ENCODE measurements at regions not wholly inside any gene's neighbourhood (a gene's known extent, or its start where the extent isn't known, plus 50 kb on each side); places are given as distances from the start of the nearest gene placed in this dataset.

GRCh38 chr9:20138116-20138515 is 349.3 kb upstream of the SLC24A2 start:
- no peak for TF ChIP-seq RAD21 (IDR thresholded peaks at IDR 0.05; ENCODE audit: low read length)
- no peak for TF ChIP-seq CHD1 (IDR thresholded peaks at IDR 0.05; ENCODE audit: low read depth, low read length)
- TF ChIP-seq POLR2A (IDR thresholded peaks at IDR 0.05; ENCODE audit: low read depth, low read length) = no peak
- no peak for TF ChIP-seq USF2 (IDR thresholded peaks at IDR 0.05; ENCODE audit: low read depth, low read length)
- TF ChIP-seq NFE2L2 (IDR thresholded peaks at IDR 0.05; ENCODE audit: low read depth, low read length) = no peak
- TF ChIP-seq MAFK (IDR thresholded peaks at IDR 0.05; ENCODE audit: low read depth, low read length) = no peak
- TF ChIP-seq CTCF (conservative IDR thresholded peaks at IDR 0.05; ENCODE audit: low read depth, low read length) = no peak
- TF ChIP-seq MAZ (IDR thresholded peaks at IDR 0.05; ENCODE audit: borderline replicate concordance, low read depth, low read length) = no peak
- in situ Hi-C loops (cut with MboI; ENCODE audit: low sequenced_read_pairs) (no loop called here), dilution Hi-C loops (cut with HindIII; ENCODE audit: low sequenced_read_pairs, unreplicated experiment) (no loop called here), intact Hi-C loops (cut with micrococcal nuclease) (no loop called here)
- H3K79me1 ChIP-seq (ENCODE audit: low read depth in 1 of 2, low read length in 2 of 2) = no peaks in the 10 kb centered on the region
- no peak overlapping the region for H2BK20ac ChIP-seq (ENCODE audit: low read depth, low read length)
- no peak overlapping the region for H3K4me3 ChIP-seq (ENCODE audit: insufficient read depth, low read depth, low read length)
- no peak overlapping the region for H4K5ac ChIP-seq (ENCODE audit: low read depth, low read length)
- no peaks in the 10 kb centered on the region for H3K36me3 ChIP-seq (ENCODE audit: control insufficient read depth, insufficient read depth, low read length)
- H3K27me3 ChIP-seq (ENCODE audit: control insufficient read depth, insufficient read depth, low read length) = peaks cover 8% of the 10 kb centered on the region
- DNase-seq (no peak), ATAC-seq (ENCODE audit: low read depth) (no peak)
- H2AK5ac ChIP-seq (ENCODE audit: low read depth, low read length) = no peak overlapping the region
- no peak overlapping the region for H3K27ac ChIP-seq (ENCODE audit: insufficient read depth, low read length)
- H3K9me1 ChIP-seq (ENCODE audit: insufficient read depth, low read length) = no peaks in the 10 kb centered on the region
- H3K56ac ChIP-seq (ENCODE audit: extremely low read depth, insufficient read depth, low read length) = no peak overlapping the region
- H2BK5ac ChIP-seq (ENCODE audit: low read depth, low read length, poor library complexity, severe bottlenecking) = no peak overlapping the region
- no peak overlapping the region for H3K4ac ChIP-seq (ENCODE audit: low read depth, low read length)
- H2BK15ac ChIP-seq (ENCODE audit: low read depth, low read length) = no peak overlapping the region
- no peak overlapping the region for H2BK120ac ChIP-seq (ENCODE audit: low read depth, low read length)
- no peak overlapping the region for H2AK9ac ChIP-seq (replicated peaks; ENCODE audit: low read depth, low read length, poor library complexity)
- H4K8ac ChIP-seq (ENCODE audit: low read depth in 2 of 2, low read length in 2 of 2) = no peak overlapping the region
- H3K18ac ChIP-seq (ENCODE audit: low read depth, low read length) = no peak overlapping the region
- ChIA-PET CTCF (no interaction called here), POLR2A (ENCODE audit: unreplicated experiment) (no interaction called here)
- no peaks in the 10 kb centered on the region for H4K20me1 ChIP-seq (ENCODE audit: insufficient read depth, low read length)
- no peak overlapping the region for H3K23ac ChIP-seq (ENCODE audit: low read depth, low read length)
- H3K9ac ChIP-seq (ENCODE audit: low read depth, low read length) = no peak overlapping the region
- no peaks in the 10 kb centered on the region for H3K4me1 ChIP-seq (ENCODE audit: control insufficient read depth, insufficient read depth, low read length)
- H3K14ac ChIP-seq (replicated peaks; ENCODE audit: low read depth, low read length) = no peak overlapping the region
- no peaks in the 10 kb centered on the region for H3K9me3 ChIP-seq (ENCODE audit: control insufficient read depth, insufficient read depth, low read length)
- BruUV-seq (replicated peaks) = no TSS peak
- H4K91ac ChIP-seq (ENCODE audit: insufficient read depth, low read depth, low read length) = no peak overlapping the region
- H3K4me2 ChIP-seq (ENCODE audit: low read depth, low read length) = no peak overlapping the region
- no peak overlapping the region for H2AFZ ChIP-seq (replicated peaks; ENCODE audit: low read length, poor library complexity)
